Muscle of leg (tissue), 3 donors: ENCODE measurements at regions not wholly inside any gene's neighbourhood (a gene's known extent, or its start where the extent isn't known, plus 50 kb on each side); places are given as distances from the start of the nearest gene placed in this dataset.

Source experiments
- DNase-seq: peaks from one replicate; pipeline ENCODE4 v3.0.0; 2013
- H3K27ac ChIP-seq: one replicate; pipeline ENCODE4 v1.5.1; 2013; ENCODE audit warnings: mild to moderate bottlenecking, low read length, control low read depth
- H3K27me3 ChIP-seq: one replicate; pipeline ENCODE4 v1.6.1; 2013; ENCODE audit warnings: low read length; ENCODE audit not compliant: control insufficient read depth, insufficient read depth
- H3K36me3 ChIP-seq: one replicate; pipeline ENCODE4 v1.6.1; 2013; ENCODE audit warnings: low read length; ENCODE audit not compliant: control insufficient read depth, insufficient read depth
- H3K4me1 ChIP-seq: one replicate; pipeline ENCODE4 v1.6.1; 2013; ENCODE audit warnings: low read length; ENCODE audit not compliant: control insufficient read depth, insufficient read depth
- H3K4me3 ChIP-seq: one replicate; pipeline ENCODE4 v1.5.1; 2013; ENCODE audit warnings: low read length, control low read depth
- H3K9me3 ChIP-seq: replicated peaks from 2 replicates; pipeline ENCODE4 v1.6.1; 2013; ENCODE audit warnings: low read depth, low read length; ENCODE audit not compliant: control insufficient read depth
- WGBS: methylation state at CpG from one replicate; pipeline ENCODE4 v1.1.5; 2013; ENCODE audit warnings: missing lambda C conversion rate; ENCODE audit not compliant: insufficient coverage; 5-methylcytosine and 5-hydroxymethylcytosine counted together

- WGBS: 76% methylated on average over 4 of the region's 4 CpGs
- peaks cover 8% of the 10 kb centered on the region for H3K4me1 ChIP-seq
- DNase-seq: no peak
- no peaks in the 10 kb centered on the region for H3K36me3 ChIP-seq
- no peaks in the 10 kb centered on the region for H3K9me3 ChIP-seq
- no peak overlapping the region for H3K27ac ChIP-seq
- H3K4me3 ChIP-seq: no peak overlapping the region
- H3K27me3 ChIP-seq: peaks cover 2% of the 10 kb centered on the region
These were observed 68.5 kb upstream of the LMO1 start for GRCh38 chr11:8332196-8332595.

- H3K4me3 ChIP-seq: no peak overlapping the region
- H3K27ac ChIP-seq: no peak overlapping the region
- DNase-seq: no peak
- peaks cover 2% of the 10 kb centered on the region for H3K27me3 ChIP-seq
- peaks cover 8% of the 10 kb centered on the region for H3K4me1 ChIP-seq
- WGBS: 100% methylated on average over 1 of the region's 3 CpGs
- H3K9me3 ChIP-seq: no peaks in the 10 kb centered on the region
- H3K36me3 ChIP-seq: no peaks in the 10 kb centered on the region
These were observed 68.1 kb upstream of the LMO1 start for GRCh38 chr11:8331767-8332166.

DNA sequence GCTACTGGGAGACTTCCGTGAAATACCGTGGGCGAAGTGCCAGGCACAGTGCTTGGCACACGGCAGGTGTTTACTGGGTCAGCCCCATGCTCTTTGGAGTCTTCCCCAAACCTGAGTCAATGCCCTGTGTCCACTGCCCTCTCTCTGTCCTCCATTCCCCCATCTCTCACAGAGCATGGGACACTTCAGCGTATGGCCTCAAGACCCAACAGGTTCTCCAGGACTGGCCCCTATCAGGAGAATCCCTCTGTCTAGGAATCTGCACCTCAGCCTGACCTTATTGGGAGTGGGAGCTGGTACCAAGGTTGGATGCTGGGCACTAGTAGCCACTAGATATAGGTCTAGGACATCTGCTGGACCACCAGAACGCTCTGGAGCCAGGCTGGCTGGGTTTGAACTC, 67.2 kb upstream of the LMO1 start:
- Histone ChIP-seq H3K27me3 (peaks cover 2% of the 10 kb centered on the region), H3K27ac (no peak overlapping the region), H3K4me1 (peaks cover 8% of the 10 kb centered on the region), H3K36me3 (no peaks in the 10 kb centered on the region), H3K4me3 (no peak overlapping the region), H3K9me3 (no peaks in the 10 kb centered on the region)
- 76% methylated on average over 5 of the region's 6 CpGs for WGBS
- no peak for DNase-seq

GRCh38 chr11:8330404-8330803, 66.7 kb upstream of the LMO1 start:
- no peaks in the 10 kb centered on the region for H3K36me3 ChIP-seq
- no peak for DNase-seq
- H3K4me3 ChIP-seq: no peak overlapping the region
- no peaks in the 10 kb centered on the region for H3K9me3 ChIP-seq
- H3K27ac ChIP-seq: no peak overlapping the region
- H3K27me3 ChIP-seq: peaks cover 2% of the 10 kb centered on the region
- 16% methylated on average over 9 of the region's 10 CpGs for WGBS
- H3K4me1 ChIP-seq: peaks cover 8% of the 10 kb centered on the region

DNA sequence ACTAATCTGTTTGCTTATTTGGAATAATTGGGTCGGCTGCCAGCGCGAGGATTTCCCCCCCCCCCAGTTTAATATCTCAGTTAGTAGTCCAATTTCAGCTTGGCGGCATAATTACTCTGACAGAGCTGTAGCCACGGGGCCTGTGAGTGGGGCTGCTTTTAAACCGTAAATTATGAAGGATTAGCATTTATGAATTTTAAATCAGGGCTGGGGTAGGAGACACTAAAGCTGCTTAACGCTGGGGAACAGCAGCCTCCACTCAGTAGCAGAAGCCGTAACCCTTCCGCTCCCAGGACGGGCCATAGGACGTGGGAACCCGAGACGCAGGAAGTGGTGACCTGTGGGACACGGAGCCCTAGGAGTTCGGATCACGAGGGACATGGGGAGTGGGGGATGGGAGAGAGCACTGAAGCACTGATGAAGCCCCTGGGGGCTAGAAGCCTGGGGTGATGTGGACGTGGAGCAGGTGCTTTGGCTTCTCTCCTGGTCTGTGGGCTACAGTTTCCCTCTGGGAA, 66.2 kb upstream of the LMO1 start:
- WGBS: 13% methylated on average over 11 of the region's 17 CpGs
- no peak for DNase-seq
- no peaks in the 10 kb centered on the region for H3K36me3 ChIP-seq

GRCh38 chr11:8329336-8329735, 65.7 kb upstream of the LMO1 start:
- no peak overlapping the region for H3K4me3 ChIP-seq
- H3K27me3 ChIP-seq: peaks cover 2% of the 10 kb centered on the region
- no peak for DNase-seq
- WGBS: no CpG with 5 or more reads among the region's 6 CpGs
- peaks cover 8% of the 10 kb centered on the region for H3K4me1 ChIP-seq
- no peaks in the 10 kb centered on the region for H3K9me3 ChIP-seq
- no peaks in the 10 kb centered on the region for H3K36me3 ChIP-seq
- H3K27ac ChIP-seq: no peak overlapping the region

More for the DNA sequence above, 66.2 kb upstream of the LMO1 start:
- Histone ChIP-seq H3K4me1 (peaks cover 8% of the 10 kb centered on the region), H3K9me3 (no peaks in the 10 kb centered on the region), H3K27me3 (peaks cover 2% of the 10 kb centered on the region), H3K27ac (no peak overlapping the region), H3K4me3 (no peak overlapping the region)

- Histone ChIP-seq H3K36me3 (no peaks in the 10 kb centered on the region), H3K4me1 (peaks cover 8% of the 10 kb centered on the region), H3K27me3 (peaks cover 2% of the 10 kb centered on the region), H3K27ac (no peak overlapping the region), H3K9me3 (no peaks in the 10 kb centered on the region), H3K4me3 (no peak overlapping the region)
- WGBS: 9% methylated on average over 11 of the region's 11 CpGs
- peak; percentile 50 for DNase-seq
These were observed 65.2 kb upstream of the LMO1 start for GRCh38 chr11:8328848-8329330.

- WGBS: 60% methylated on average over 1 of the region's 7 CpGs
- Histone ChIP-seq H3K9me3 (no peaks in the 10 kb centered on the region), H3K4me3 (no peak overlapping the region), H3K27ac (no peak overlapping the region), H3K27me3 (peaks cover 2% of the 10 kb centered on the region), H3K4me1 (peaks cover 8% of the 10 kb centered on the region), H3K36me3 (no peaks in the 10 kb centered on the region)
- no peak for DNase-seq
These were observed 64.6 kb upstream of the LMO1 start for GRCh38 chr11:8328231-8328794.

DNA sequence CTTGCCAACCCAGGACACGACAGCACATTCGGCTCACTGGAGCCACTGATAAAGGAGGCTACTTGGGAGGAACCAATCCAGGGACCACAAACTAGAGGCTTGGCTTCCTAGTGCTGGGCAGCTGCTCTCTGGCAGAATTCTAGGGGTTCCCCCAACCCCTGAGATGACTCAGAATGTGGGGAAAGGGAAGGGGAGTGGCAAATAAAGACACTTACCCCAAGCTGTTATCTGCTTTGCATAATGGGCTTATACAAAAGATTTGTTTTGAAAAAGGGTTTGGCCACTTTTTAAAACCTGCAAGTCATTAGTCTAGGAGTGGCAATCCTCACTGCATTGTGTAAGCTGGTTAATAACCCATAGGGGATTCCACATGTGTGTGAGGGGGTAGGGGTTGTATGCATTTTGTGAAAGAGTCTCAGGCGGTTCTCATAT, 64.1 kb upstream of the LMO1 start:
- Histone ChIP-seq H3K27me3 (peaks cover 2% of the 10 kb centered on the region), H3K36me3 (no peaks in the 10 kb centered on the region), H3K4me3 (no peak overlapping the region), H3K27ac (no peak overlapping the region), H3K4me1 (peaks cover 8% of the 10 kb centered on the region), H3K9me3 (no peaks in the 10 kb centered on the region)
- WGBS: 32% methylated on average over 3 of the region's 3 CpGs
- no peak for DNase-seq

DNA sequence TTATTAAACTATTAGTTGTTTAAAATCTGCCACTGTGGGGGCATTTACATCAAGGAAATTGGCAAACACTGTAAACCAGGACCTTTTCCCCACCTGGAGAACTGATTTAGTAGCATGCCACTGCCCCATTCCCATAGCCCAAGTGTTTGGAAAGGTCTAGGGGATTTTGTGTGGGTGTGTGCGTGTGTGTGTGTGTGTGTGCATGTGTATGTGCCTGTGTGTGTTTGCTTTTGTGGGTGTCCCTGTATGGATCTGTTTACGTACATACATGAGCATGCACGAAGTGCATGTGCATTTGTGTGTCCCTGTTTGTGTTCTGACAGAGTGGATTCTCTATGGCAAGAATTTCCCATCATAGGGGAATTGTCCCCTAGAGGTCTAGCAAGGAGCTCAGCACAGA, 62.7 kb upstream of the LMO1 start:
- WGBS: 85% methylated on average over 2 of the region's 3 CpGs
- no peak for DNase-seq
- no peaks in the 10 kb centered on the region for H3K9me3 ChIP-seq
- no peak overlapping the region for H3K4me3 ChIP-seq
- peaks cover 2% of the 10 kb centered on the region for H3K27me3 ChIP-seq
- no peaks in the 10 kb centered on the region for H3K36me3 ChIP-seq
- H3K4me1 ChIP-seq: peaks cover 8% of the 10 kb centered on the region
- no peak overlapping the region for H3K27ac ChIP-seq
